SK-N-SH (cell line): ENCODE measurements at regions not wholly inside any gene's neighbourhood (a gene's known extent, or its start where the extent isn't known, plus 50 kb on each side); places are given as distances from the start of the nearest gene placed in this dataset.

Source experiments
- NRF1 ChIP-seq: IDR thresholded peaks from 2 replicates; pipeline ENCODE4 v1.6.1; 2012; ENCODE audit warnings: low read depth, mild to moderate bottlenecking, low read length
- POLR2AphosphoS5 ChIP-seq: IDR thresholded peaks from 2 replicates; pipeline ENCODE4 v1.6.1; 2012; ENCODE audit warnings: low read depth, low read length
- YY1 ChIP-seq: IDR thresholded peaks from 2 replicates; pipeline ENCODE4 v1.4.0; 2012; ENCODE audit warnings: low read depth, mild to moderate bottlenecking
- TF ChIP-seq, protein P1 (sequence below): fragments of 200-600 bp; sonication (generic); IDR thresholded peaks from 2 replicates; pipeline ENCODE4 v1.6.1; 2017; ENCODE audit warnings: antibody characterized with exemption, mild to moderate bottlenecking, moderate library complexity

DNA sequence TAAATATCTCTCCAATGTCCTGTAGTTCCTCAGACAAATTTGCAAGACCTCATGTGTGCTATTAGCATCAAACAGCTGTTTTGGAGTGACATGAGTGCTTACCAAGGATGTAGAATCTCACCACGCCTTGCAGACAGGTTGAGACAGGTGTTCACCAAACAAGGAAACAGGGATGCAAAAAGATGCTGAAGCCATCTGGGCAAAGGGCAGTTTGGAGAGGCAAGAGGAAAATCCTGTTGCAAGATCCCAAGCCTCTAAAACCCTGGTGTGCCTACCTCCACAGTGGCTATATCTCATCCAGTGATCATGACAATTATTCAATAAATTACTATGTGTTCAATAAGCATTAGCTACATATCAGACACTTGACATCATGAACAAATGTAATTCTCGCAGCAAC, 373.7 kb downstream of the SOX9 start:
- TF ChIP-seq, protein P1, sequence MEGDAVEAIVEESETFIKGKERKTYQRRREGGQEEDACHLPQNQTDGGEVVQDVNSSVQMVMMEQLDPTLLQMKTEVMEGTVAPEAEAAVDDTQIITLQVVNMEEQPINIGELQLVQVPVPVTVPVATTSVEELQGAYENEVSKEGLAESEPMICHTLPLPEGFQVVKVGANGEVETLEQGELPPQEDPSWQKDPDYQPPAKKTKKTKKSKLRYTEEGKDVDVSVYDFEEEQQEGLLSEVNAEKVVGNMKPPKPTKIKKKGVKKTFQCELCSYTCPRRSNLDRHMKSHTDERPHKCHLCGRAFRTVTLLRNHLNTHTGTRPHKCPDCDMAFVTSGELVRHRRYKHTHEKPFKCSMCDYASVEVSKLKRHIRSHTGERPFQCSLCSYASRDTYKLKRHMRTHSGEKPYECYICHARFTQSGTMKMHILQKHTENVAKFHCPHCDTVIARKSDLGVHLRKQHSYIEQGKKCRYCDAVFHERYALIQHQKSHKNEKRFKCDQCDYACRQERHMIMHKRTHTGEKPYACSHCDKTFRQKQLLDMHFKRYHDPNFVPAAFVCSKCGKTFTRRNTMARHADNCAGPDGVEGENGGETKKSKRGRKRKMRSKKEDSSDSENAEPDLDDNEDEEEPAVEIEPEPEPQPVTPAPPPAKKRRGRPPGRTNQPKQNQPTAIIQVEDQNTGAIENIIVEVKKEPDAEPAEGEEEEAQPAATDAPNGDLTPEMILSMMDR: no peak
- TF ChIP-seq YY1: no peak
- no peak for TF ChIP-seq POLR2AphosphoS5
- no peak for TF ChIP-seq NRF1
